ENCODE measurements at regions not wholly inside any gene's neighbourhood (a gene's known extent, or its start where the extent isn't known, plus 50 kb on each side); places are given as distances from the start of the nearest gene placed in this dataset.

- H3K9me3 ChIP-seq (ENCODE audit: low read length): no peaks in the 10 kb centered on the region
- H3K9me2 ChIP-seq (ENCODE audit: insufficient read depth, low read length): no peaks in the 10 kb centered on the region
- H3K27me3 ChIP-seq (ENCODE audit: insufficient read depth, low read depth, low read length): no peaks in the 10 kb centered on the region
- H3K27ac ChIP-seq (ENCODE audit: low read length): no peak overlapping the region
- H2AFZ ChIP-seq (ENCODE audit: low read depth, low read length): no peak overlapping the region
- no peak overlapping the region for H3K9ac ChIP-seq (ENCODE audit: low read length)
- TF ChIP-seq EZH2 (IDR thresholded peaks at IDR 0.05; ENCODE audit: borderline replicate concordance, insufficient read depth, low read length, poor library complexity, severe bottlenecking): no peak
- TF ChIP-seq MXI1 (conservative IDR thresholded peaks at IDR 0.05; ENCODE audit: poor library complexity, severe bottlenecking): no peak
- TF ChIP-seq POLR2AphosphoS5 (IDR thresholded peaks at IDR 0.05): no peak
- TF ChIP-seq SMC3 (conservative IDR thresholded peaks at IDR 0.05; ENCODE audit: poor library complexity): no peak
- no peak for TF ChIP-seq EP300 (conservative IDR thresholded peaks at IDR 0.05; ENCODE audit: poor library complexity, severe bottlenecking)
- no peak for TF ChIP-seq RAD21 (conservative IDR thresholded peaks at IDR 0.05)
- no peak for TF ChIP-seq TAF1 (IDR thresholded peaks at IDR 0.05; ENCODE audit: low read depth)
- TF ChIP-seq REST (IDR thresholded peaks at IDR 0.05; ENCODE audit: borderline replicate concordance): no peak
- no peak for TF ChIP-seq CTCF (IDR thresholded peaks at IDR 0.05; ENCODE audit: poor library complexity, severe bottlenecking)
- H3K4me3 ChIP-seq (ENCODE audit: low read length): no peak overlapping the region
- no peak overlapping the region for H3K4me2 ChIP-seq (ENCODE audit: low read length)
- no peaks in the 10 kb centered on the region for H3F3A ChIP-seq (ENCODE audit: insufficient read depth, low read length, poor library complexity, severe bottlenecking)
- H3K36me3 ChIP-seq (ENCODE audit: insufficient read depth, low read length): no peaks in the 10 kb centered on the region
- no peaks in the 10 kb centered on the region for H3K79me2 ChIP-seq (replicated peaks; ENCODE audit: insufficient read depth, low read length)
- H4K20me1 ChIP-seq (ENCODE audit: insufficient read depth): no peaks in the 10 kb centered on the region
These were observed 297.8 kb downstream of the ADGRD1 start for GRCh38 chr12:131251336-131252101.

GRCh38 chr12:131253376-131254026 lies 299.8 kb downstream of the ADGRD1 start:
- H3K79me2 ChIP-seq (replicated peaks; ENCODE audit: insufficient read depth, low read length): no peaks in the 10 kb centered on the region
- no peak overlapping the region for H3K27ac ChIP-seq (ENCODE audit: low read length)
- no peak overlapping the region for H3K4me2 ChIP-seq (ENCODE audit: low read length)
- H3K27me3 ChIP-seq (ENCODE audit: insufficient read depth, low read depth, low read length): no peaks in the 10 kb centered on the region
- H3K4me3 ChIP-seq (ENCODE audit: low read length): no peak overlapping the region
- no peak for TF ChIP-seq TAF1 (IDR thresholded peaks at IDR 0.05; ENCODE audit: low read depth)
- TF ChIP-seq REST (IDR thresholded peaks at IDR 0.05; ENCODE audit: borderline replicate concordance): no peak
- TF ChIP-seq EP300 (conservative IDR thresholded peaks at IDR 0.05; ENCODE audit: poor library complexity, severe bottlenecking): no peak
- TF ChIP-seq CTCF (IDR thresholded peaks at IDR 0.05; ENCODE audit: poor library complexity, severe bottlenecking): no peak
- no peak for TF ChIP-seq MXI1 (conservative IDR thresholded peaks at IDR 0.05; ENCODE audit: poor library complexity, severe bottlenecking)
- no peak for TF ChIP-seq POLR2AphosphoS5 (IDR thresholded peaks at IDR 0.05)
- no peak for TF ChIP-seq EZH2 (IDR thresholded peaks at IDR 0.05; ENCODE audit: borderline replicate concordance, insufficient read depth, low read length, poor library complexity, severe bottlenecking)
- TF ChIP-seq SMC3 (conservative IDR thresholded peaks at IDR 0.05; ENCODE audit: poor library complexity): no peak
- no peak for TF ChIP-seq RAD21 (conservative IDR thresholded peaks at IDR 0.05)
- H3K36me3 ChIP-seq (ENCODE audit: insufficient read depth, low read length): no peaks in the 10 kb centered on the region
- no peaks in the 10 kb centered on the region for H3F3A ChIP-seq (ENCODE audit: insufficient read depth, low read length, poor library complexity, severe bottlenecking)
- no peaks in the 10 kb centered on the region for H3K9me2 ChIP-seq (ENCODE audit: insufficient read depth, low read length)
- no peaks in the 10 kb centered on the region for H4K20me1 ChIP-seq (ENCODE audit: insufficient read depth)
- no peak overlapping the region for H3K9ac ChIP-seq (ENCODE audit: low read length)
- H3K9me3 ChIP-seq (ENCODE audit: low read length): no peaks in the 10 kb centered on the region
- no peak overlapping the region for H2AFZ ChIP-seq (ENCODE audit: low read depth, low read length)

Data from neural cell (in vitro differentiated cells).